NCI-H2081 (cell line): ENCODE measurements at regions not wholly inside any gene's neighbourhood (a gene's known extent, or its start where the extent isn't known, plus 50 kb on each side); places are given as distances from the start of the nearest gene placed in this dataset.

Experiments used
- DNase-seq, 2 experiments: peaks; one replicate each; lab custom pipeline; 2025; lab: John Stamatoyannopoulos, UW

DNA sequence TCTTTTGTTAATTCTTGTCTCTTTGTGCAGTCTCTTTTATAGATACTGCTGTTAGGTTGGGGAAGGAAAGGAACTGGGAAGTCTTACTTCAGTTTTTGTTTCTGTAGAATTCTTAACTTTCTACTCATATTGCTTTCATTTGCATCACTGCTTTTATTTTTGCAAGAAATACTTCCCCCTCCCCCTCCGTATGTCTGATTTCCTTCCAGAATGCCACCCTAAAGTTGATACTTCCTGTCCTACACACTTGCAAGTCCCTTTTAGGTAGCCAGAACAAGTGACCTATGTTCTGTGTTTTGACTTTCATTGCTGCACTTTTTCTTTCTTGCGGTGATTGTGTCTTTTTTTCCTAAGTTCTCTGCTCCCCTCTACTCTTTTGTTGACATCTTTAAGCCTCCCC is 477.4 kb downstream of the RSL24D1 start:
- DNase-seq = no peak

DNA sequence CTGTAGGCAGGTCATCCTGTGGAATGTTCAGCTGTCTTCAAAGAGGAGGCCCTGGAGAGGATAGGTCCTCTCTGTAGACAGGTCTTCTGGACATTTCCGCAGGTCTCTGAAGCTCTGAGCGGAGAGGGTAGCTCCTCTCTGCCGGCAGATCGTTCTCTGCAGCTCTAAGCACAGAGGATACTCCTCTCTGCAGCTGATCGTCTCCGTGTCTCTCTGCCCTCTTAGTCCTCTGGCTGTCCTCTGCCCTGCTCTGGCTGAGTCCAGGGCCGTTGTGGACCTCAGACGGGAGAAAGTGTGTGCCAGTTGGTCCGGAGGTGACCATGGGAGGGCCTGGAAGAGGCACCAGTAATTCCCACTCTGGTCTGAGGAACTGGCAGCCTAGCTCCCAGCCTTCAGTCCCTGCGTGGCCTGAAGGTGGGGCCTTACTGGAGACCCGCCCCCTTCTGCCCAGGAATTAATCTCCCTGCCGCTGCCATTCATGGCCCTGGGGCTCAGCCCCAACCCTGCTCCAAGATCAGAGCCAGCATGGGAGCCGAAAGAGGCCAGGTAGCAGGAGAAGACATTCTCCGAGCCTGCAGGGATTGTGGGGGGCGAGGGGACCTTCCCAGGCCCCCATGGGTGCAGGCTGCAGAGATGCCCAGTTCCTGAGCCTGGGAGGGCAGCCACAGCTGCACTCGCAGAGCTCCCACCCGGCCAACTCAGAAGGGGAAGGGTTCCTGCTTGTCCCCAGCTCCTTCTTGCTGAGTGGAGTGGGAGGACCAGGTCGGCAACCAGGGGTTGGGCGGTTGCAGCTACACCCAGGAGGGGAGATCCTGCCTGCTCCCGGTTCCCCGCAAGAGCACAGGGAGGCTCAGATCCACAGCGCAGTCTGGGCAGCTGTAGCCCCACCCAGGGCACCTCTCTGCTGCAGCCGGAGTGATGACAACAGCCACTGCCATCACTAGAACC is 488.7 kb downstream of the RSL24D1 start:
- no peak for DNase-seq

DNA sequence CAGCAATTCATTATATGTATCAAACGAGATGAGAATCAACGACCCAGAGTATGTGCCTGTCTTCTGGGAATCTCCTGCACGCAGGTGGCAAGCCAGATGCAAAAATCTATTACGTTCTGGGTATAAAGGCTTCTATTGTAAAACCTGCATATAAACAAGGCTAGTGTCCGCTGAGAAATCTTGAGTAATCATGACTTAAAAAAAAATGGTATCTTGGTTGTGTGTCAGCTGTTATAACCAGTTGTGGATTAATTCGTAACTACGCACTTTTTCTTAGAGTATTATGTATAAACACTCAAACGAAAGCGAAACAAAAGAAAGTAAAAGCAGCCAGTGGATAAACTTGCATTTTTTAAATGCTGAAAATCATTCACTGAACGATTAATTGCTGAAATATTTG is 509.1 kb downstream of the RSL24D1 start:
- DNase-seq = no peak
